ENCODE measurements at regions not wholly inside any gene's neighbourhood (a gene's known extent, or its start where the extent isn't known, plus 50 kb on each side); places are given as distances from the start of the nearest gene placed in this dataset.

DNA sequence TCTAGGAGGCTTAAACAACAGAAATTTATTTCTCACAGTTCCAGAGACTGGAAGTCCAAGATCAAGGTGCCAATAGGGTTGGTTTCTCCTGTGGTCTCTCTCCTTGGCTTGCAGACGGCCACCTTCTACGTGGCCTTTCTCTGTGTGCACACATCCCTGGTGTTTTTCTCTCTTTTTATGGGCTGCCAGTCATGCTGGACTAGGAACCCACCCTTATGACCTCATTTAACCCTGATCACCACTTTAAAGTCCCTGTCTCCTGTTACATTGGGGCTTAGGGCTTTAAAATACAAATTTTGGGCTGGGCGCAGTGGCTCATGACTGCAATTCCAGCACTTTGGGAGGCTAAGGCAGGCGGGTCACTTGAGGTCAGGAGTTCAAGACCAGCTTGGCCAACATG, 157.1 kb downstream of the TLE1 start:
- H3K27me3 ChIP-seq (ENCODE audit: insufficient read depth, low read length): no peaks in the 10 kb centered on the region
- peaks cover 6% of the 10 kb centered on the region for H3K4me1 ChIP-seq (ENCODE audit: control insufficient read depth, insufficient read depth, low read length, unreplicated experiment)
- no peak overlapping the region for H2AFZ ChIP-seq (ENCODE audit: low read length, unreplicated experiment)
- H3K27ac ChIP-seq (ENCODE audit: low read depth, low read length): no peak overlapping the region
- H3K4me3 ChIP-seq (ENCODE audit: low read depth, low read length): no peak overlapping the region
- no peaks in the 10 kb centered on the region for H3K79me2 ChIP-seq (ENCODE audit: control insufficient read depth, insufficient read depth, low read length, unreplicated experiment)
- no peaks in the 10 kb centered on the region for H3K36me3 ChIP-seq (ENCODE audit: insufficient read depth, low read length)

DNA sequence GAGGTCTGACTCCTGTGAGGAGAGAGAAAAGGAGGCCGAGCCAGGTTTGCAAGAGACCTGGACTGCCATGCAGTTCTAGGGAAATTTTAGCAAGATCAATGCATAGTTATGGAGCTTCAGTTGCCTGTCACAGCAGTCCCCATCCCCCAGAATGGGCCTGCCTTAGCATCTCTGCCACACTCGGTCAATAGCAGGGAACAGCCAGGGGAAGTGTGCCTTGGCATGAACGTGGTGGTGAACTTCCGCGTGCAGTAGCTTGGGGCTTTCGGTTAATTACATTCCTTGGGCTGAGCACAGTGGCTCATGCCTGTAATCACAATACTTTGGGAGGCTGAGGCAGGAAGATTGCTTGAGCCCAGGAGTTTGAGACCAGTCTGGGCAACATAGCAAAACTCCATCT, 157.8 kb downstream of the TLE1 start:
- no peaks in the 10 kb centered on the region for H3K27me3 ChIP-seq (ENCODE audit: insufficient read depth, low read length)
- no peaks in the 10 kb centered on the region for H3K36me3 ChIP-seq (ENCODE audit: insufficient read depth, low read length)
- no peak overlapping the region for H3K4me3 ChIP-seq (ENCODE audit: low read depth, low read length)
- no peaks in the 10 kb centered on the region for H3K79me2 ChIP-seq (ENCODE audit: control insufficient read depth, insufficient read depth, low read length, unreplicated experiment)
- no peak overlapping the region for H3K27ac ChIP-seq (ENCODE audit: low read depth, low read length)
- H3K4me1 ChIP-seq (ENCODE audit: control insufficient read depth, insufficient read depth, low read length, unreplicated experiment): peaks cover 6% of the 10 kb centered on the region
- H2AFZ ChIP-seq (ENCODE audit: low read length, unreplicated experiment): no peak overlapping the region

DNA sequence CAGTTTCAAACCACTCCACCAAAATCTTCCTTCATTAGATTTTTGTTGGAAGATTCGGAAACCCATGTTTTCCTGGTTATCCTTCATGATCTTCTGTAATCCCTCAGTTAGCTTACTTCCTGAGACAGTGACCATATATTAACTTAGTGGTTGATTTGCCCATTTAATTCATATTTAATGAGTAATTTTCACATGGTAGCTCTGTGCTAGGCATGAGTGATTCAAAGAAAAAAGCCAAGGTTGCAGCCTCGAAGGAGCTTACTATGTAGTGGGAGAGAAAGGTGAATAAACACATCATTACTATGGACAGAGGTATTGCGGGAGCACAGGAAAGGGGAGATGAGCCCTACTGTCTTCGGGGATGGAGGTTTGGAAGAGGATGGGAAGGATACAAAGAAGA, 158.5 kb downstream of the TLE1 start:
- Histone ChIP-seq H3K36me3 (ENCODE audit: insufficient read depth, low read length) (no peaks in the 10 kb centered on the region), H3K4me3 (ENCODE audit: low read depth, low read length) (no peak overlapping the region), H3K27ac (ENCODE audit: low read depth, low read length) (no peak overlapping the region), H3K27me3 (ENCODE audit: insufficient read depth, low read length) (no peaks in the 10 kb centered on the region), H3K4me1 (ENCODE audit: control insufficient read depth, insufficient read depth, low read length, unreplicated experiment) (peaks cover 6% of the 10 kb centered on the region), H3K79me2 (ENCODE audit: control insufficient read depth, insufficient read depth, low read length, unreplicated experiment) (no peaks in the 10 kb centered on the region), H2AFZ (ENCODE audit: low read length, unreplicated experiment) (no peak overlapping the region)

DNA sequence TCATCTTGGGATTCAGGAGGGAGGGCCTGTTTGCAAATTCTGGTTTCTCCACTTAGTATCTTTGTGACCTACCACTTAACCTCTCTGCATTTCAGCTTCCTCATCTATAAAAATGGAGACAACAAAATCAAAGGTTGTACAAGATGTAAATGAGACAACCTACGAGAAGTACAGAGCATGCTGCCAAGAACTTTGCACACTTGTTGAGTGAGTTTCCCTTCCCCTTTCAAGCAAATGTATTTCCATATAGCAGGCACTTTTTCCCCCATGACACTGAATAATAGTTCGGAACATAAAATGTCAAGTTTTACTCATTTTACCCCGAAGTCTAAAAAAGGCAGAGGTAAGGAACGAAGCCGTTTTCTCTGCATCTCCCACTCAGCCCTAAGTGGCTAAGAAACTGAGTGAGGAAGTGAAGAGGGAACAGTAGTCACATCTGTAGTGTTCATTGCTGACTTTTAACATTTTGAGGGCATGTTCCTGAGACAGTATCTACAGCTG, 159.0 kb downstream of the TLE1 start:
- Histone ChIP-seq H3K36me3 (ENCODE audit: insufficient read depth, low read length) (no peaks in the 10 kb centered on the region), H3K4me1 (ENCODE audit: control insufficient read depth, insufficient read depth, low read length, unreplicated experiment) (peaks cover 6% of the 10 kb centered on the region), H3K4me3 (ENCODE audit: low read depth, low read length) (no peak overlapping the region), H3K27ac (ENCODE audit: low read depth, low read length) (no peak overlapping the region), H3K79me2 (ENCODE audit: control insufficient read depth, insufficient read depth, low read length, unreplicated experiment) (no peaks in the 10 kb centered on the region), H2AFZ (ENCODE audit: low read length, unreplicated experiment) (no peak overlapping the region), H3K27me3 (ENCODE audit: insufficient read depth, low read length) (no peaks in the 10 kb centered on the region)

DNA sequence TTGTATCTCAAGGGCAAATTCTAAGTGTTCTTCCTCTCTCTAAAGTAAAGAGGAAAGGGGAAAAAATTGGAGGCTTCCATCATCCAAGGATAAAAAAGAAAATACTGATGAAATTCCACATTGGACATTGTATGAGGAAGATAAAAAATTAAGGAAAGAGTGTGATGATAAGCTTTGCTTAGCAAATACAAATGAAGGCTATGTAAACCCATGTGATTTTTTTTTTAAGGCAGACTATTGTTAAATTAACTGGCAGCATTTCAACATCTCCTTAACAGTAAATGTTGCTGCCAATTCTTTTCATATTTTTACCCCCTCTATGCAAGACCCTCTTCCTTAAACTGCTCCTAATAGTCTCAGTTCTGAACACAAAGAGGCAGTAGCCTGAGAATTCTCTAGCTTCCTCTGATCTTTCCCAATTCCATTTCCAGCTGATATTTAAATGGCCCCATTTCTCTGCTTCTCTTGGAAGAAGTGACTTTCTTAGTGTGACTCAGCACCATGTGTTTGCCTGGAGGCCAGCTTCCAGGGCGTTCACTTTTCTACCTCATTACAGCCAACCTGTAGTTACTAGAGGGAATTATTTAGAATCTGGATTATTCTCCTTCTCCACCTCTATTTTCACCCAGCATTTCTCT, 159.7 kb downstream of the TLE1 start:
- no peaks in the 10 kb centered on the region for H3K79me2 ChIP-seq (ENCODE audit: control insufficient read depth, insufficient read depth, low read length, unreplicated experiment)
- no peaks in the 10 kb centered on the region for H3K36me3 ChIP-seq (ENCODE audit: insufficient read depth, low read length)
- peaks cover 6% of the 10 kb centered on the region for H3K4me1 ChIP-seq (ENCODE audit: control insufficient read depth, insufficient read depth, low read length, unreplicated experiment)
- no peak overlapping the region for H3K4me3 ChIP-seq (ENCODE audit: low read depth, low read length)
- H2AFZ ChIP-seq (ENCODE audit: low read length, unreplicated experiment): no peak overlapping the region
- H3K27ac ChIP-seq (ENCODE audit: low read depth, low read length): no peak overlapping the region
- H3K27me3 ChIP-seq (ENCODE audit: insufficient read depth, low read length): no peaks in the 10 kb centered on the region

DNA sequence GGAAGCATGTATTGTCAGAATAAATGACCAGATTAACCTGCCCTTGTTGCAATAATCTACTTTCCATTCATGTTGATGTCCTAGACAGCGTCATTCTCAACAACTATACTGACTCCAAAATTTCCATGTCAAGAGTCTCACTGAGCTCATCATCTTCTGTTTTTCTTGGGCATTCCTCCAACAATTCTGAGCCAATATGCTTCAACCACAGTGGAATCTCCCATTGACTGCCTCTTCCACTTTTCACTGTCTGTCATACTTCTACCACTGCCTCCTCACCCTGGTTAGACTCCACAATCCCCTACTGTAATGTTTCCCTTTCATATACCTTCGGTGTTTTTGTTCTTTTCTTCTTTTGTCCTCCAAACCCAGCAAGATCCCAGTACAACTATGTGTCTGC, 162.8 kb downstream of the TLE1 start:
- no peak overlapping the region for H3K4me3 ChIP-seq (ENCODE audit: low read depth, low read length)
- no peaks in the 10 kb centered on the region for H3K79me2 ChIP-seq (ENCODE audit: control insufficient read depth, insufficient read depth, low read length, unreplicated experiment)
- no peaks in the 10 kb centered on the region for H3K27me3 ChIP-seq (ENCODE audit: insufficient read depth, low read length)
- no peak overlapping the region for H2AFZ ChIP-seq (ENCODE audit: low read length, unreplicated experiment)
- no peak overlapping the region for H3K27ac ChIP-seq (ENCODE audit: low read depth, low read length)
- peaks cover 6% of the 10 kb centered on the region for H3K4me1 ChIP-seq (ENCODE audit: control insufficient read depth, insufficient read depth, low read length, unreplicated experiment)
- no peaks in the 10 kb centered on the region for H3K36me3 ChIP-seq (ENCODE audit: insufficient read depth, low read length)

DNA sequence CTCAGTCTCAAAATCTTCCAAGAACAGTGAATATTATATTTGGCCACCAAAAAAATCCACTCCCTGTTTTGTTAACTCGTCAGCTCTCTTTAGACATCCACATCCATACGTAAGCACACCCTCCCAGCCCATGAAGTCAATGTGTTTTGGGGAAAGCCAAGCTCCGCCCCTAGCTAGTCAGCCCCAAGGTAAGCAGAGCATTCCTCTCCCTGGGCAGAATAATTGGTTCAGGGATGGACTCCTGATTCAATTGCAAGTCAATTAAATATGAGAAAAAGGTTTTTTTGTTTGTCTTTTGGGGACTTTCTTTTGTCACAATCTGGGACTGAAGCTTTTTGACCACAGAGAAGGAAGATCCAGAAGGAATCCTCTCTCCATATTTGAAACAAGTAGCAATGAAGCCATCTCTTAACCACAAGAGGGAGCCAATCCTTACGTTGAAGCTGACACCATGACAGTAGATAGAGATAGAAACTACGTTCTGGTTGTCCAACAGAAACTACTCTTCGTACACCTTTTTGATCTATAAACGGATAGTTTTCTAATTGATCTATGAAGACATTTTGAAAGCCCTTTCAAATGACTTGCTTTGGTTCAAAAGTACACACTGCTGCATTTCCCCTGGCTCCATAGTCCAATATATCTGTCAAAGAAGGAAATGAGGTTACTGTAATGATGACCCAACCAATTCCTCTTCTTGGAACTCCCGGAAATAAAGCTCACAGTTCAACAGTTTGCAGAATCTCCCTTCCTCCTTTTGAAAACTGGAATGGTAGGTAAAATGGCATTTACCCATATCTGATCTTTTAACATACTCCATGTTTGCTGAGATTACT, 166.4 kb downstream of the TLE1 start:
- Histone ChIP-seq H3K4me3 (ENCODE audit: low read depth, low read length) (peak overlapping the region; percentile 27; the same call in 1 of the 2 replicates), H3K27ac (ENCODE audit: low read depth, low read length) (no peak overlapping the region), H3K27me3 (ENCODE audit: insufficient read depth, low read length) (no peaks in the 10 kb centered on the region), H3K36me3 (ENCODE audit: insufficient read depth, low read length) (no peaks in the 10 kb centered on the region), H3K79me2 (ENCODE audit: control insufficient read depth, insufficient read depth, low read length, unreplicated experiment) (no peaks in the 10 kb centered on the region), H3K4me1 (ENCODE audit: control insufficient read depth, insufficient read depth, low read length, unreplicated experiment) (no peaks in the 10 kb centered on the region), H2AFZ (ENCODE audit: low read length, unreplicated experiment) (peak overlapping the region; percentile 57)

DNA sequence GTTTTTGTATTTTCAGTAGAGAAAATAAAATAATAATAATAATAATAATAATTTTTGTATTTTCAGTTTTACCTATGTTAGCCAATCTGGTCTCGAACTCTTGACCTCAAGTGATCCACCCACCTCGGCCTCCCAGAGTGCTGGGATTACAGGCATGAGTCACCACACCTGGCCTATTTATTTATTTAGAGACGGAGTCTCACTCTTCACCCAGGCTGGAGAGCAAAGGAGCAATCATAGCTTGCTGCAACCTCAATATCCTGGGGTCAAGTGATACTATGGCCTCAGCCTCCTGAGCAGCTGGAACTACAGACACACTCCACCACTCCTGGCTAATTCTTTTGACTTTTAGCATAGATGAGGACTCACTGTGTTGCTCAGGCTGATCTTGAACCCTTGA, 167.5 kb downstream of the TLE1 start:
- Histone ChIP-seq H3K4me3 (ENCODE audit: low read depth, low read length) (no peak overlapping the region), H2AFZ (ENCODE audit: low read length, unreplicated experiment) (no peak overlapping the region), H3K4me1 (ENCODE audit: control insufficient read depth, insufficient read depth, low read length, unreplicated experiment) (no peaks in the 10 kb centered on the region), H3K36me3 (ENCODE audit: insufficient read depth, low read length) (no peaks in the 10 kb centered on the region), H3K79me2 (ENCODE audit: control insufficient read depth, insufficient read depth, low read length, unreplicated experiment) (no peaks in the 10 kb centered on the region), H3K27me3 (ENCODE audit: insufficient read depth, low read length) (no peaks in the 10 kb centered on the region), H3K27ac (ENCODE audit: low read depth, low read length) (no peak overlapping the region)

DNA sequence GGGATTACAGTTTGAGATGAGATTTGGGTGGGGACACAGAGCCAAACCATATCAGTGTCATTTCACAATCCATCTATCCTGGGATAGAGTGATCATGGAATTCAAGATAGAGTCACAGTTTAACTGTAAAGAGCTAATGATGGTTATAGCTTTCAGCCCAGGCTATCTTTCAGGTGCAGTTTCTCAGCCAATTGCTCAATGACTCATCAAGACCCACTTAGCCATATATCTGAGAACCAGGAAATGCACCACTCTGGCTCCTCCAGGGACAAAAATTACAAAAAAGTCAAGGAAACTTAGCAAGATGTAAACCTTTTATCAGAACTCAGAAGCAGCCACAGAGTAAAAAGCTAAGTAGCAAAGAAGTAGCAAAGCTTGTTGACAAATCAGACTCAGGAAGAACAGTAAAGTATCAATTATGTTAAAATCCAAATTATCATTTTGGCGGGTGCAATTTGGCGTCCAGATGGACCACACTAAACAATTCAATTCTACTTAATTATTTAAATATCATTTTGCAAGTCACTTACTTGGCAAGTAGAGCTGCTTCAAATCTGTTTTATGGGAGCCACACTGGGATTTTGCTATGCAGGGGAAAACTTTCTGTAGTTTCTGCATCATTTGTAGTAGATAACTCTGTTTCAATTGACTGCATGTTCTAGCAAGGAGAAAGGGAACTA, 169.4 kb downstream of the TLE1 start:
- Histone ChIP-seq H3K79me2 (ENCODE audit: control insufficient read depth, insufficient read depth, low read length, unreplicated experiment) (no peaks in the 10 kb centered on the region), H3K4me1 (ENCODE audit: control insufficient read depth, insufficient read depth, low read length, unreplicated experiment) (no peaks in the 10 kb centered on the region), H3K27ac (ENCODE audit: low read depth, low read length) (no peak overlapping the region), H2AFZ (ENCODE audit: low read length, unreplicated experiment) (no peak overlapping the region), H3K4me3 (ENCODE audit: low read depth, low read length) (no peak overlapping the region), H3K36me3 (ENCODE audit: insufficient read depth, low read length) (no peaks in the 10 kb centered on the region), H3K27me3 (ENCODE audit: insufficient read depth, low read length) (no peaks in the 10 kb centered on the region; the same call in 1 of the 2 replicates)

DNA sequence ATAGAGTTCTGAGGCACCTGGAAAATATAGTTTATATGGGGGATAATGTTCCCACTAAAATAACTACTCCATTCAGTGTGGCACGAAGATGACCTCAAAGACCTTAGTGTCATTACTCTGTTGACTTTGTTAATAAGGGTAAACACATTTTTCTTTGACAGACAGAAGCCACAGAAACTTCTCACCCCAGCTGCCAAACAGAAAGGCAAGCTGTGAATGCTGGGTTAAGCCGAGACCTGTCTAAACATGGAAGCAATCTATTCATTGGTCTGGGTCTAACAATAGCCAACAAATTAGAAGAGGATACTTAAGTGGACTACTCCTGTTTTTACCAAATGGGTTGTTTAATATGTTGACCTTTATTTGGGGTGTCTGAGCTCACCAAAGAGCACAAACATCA, 171.4 kb downstream of the TLE1 start:
- Histone ChIP-seq H3K4me1 (ENCODE audit: control insufficient read depth, insufficient read depth, low read length, unreplicated experiment) (no peaks in the 10 kb centered on the region), H3K27me3 (ENCODE audit: insufficient read depth, low read length) (no peaks in the 10 kb centered on the region; the same call in 1 of the 2 replicates), H2AFZ (ENCODE audit: low read length, unreplicated experiment) (no peak overlapping the region), H3K79me2 (ENCODE audit: control insufficient read depth, insufficient read depth, low read length, unreplicated experiment) (no peaks in the 10 kb centered on the region), H3K4me3 (ENCODE audit: low read depth, low read length) (no peak overlapping the region), H3K27ac (ENCODE audit: low read depth, low read length) (no peak overlapping the region), H3K36me3 (ENCODE audit: insufficient read depth, low read length) (no peaks in the 10 kb centered on the region)
